AG09319 (cell line): ENCODE measurements at regions not wholly inside any gene's neighbourhood (a gene's known extent, or its start where the extent isn't known, plus 50 kb on each side); places are given as distances from the start of the nearest gene placed in this dataset.

Experiments
- DNase-seq: peaks from one replicate; pipeline ENCODE4 v3.0.0-alpha.2; 2010; ENCODE audit warnings: low read depth; ENCODE audit errors: extremely low read depth
- CTCF ChIP-seq: IDR thresholded peaks from 2 replicates; pipeline ENCODE4 v1.5.1; 2011; ENCODE audit warnings: low read depth, mild to moderate bottlenecking, inconsistent platforms, low read length, moderate library complexity

GRCh38 chr6:3553254-3553653 is 96.4 kb upstream of the SLC22A23 start:
- no peak for TF ChIP-seq CTCF
- DNase-seq, result no peak

- no peak for DNase-seq
- TF ChIP-seq CTCF, result no peak
Observed at GRCh38 chr6:3551716-3552511, 95.1 kb upstream of the SLC22A23 start.

GRCh38 chr6:3549314-3549940 is 92.6 kb upstream of the SLC22A23 start:
- TF ChIP-seq CTCF, result no peak
- no peak for DNase-seq

- no peak for TF ChIP-seq CTCF
- DNase-seq, result no peak
Observed at GRCh38 chr6:3546121-3546520, 89.3 kb upstream of the SLC22A23 start.

- DNase-seq, result no peak
- TF ChIP-seq CTCF, result no peak
Observed at GRCh38 chr6:3545156-3545555, 88.3 kb upstream of the SLC22A23 start.

GRCh38 chr6:3542032-3542640 is 85.3 kb upstream of the SLC22A23 start:
- no peak for DNase-seq
- TF ChIP-seq CTCF, result no peak

GRCh38 chr6:3541006-3541585 is 84.2 kb upstream of the SLC22A23 start:
- DNase-seq, result no peak
- TF ChIP-seq CTCF, result no peak
